NB4 (cell line): ENCODE measurements at regions not wholly inside any gene's neighbourhood (a gene's known extent, or its start where the extent isn't known, plus 50 kb on each side); places are given as distances from the start of the nearest gene placed in this dataset.

Experiments
- DNase-seq: peaks from one replicate; pipeline ENCODE4 v3.0.0; 2010; ENCODE audit warnings: low read depth
- H3K4me3 ChIP-seq: one replicate; pipeline ENCODE4 v1.5.1; 2011; ENCODE audit warnings: mild to moderate bottlenecking, low read depth, low read length, moderate library complexity
- MYC ChIP-seq: IDR thresholded peaks from 2 replicates; pipeline ENCODE4 v1.6.1; 2011; ENCODE audit warnings: low read depth, low read length
- POLR2A ChIP-seq: IDR thresholded peaks from 2 replicates; pipeline ENCODE4 v1.6.1; 2011; ENCODE audit warnings: mild to moderate bottlenecking; ENCODE audit not compliant: insufficient read length; ENCODE audit errors: extremely low read depth
- TF ChIP-seq, protein P1 (sequence below): IDR thresholded peaks from one replicate; pipeline ENCODE4 v1.5.1; 2012; ENCODE audit warnings: low read depth, low read length
- TF ChIP-seq, protein P2 (sequence below): IDR thresholded peaks from 2 replicates; pipeline ENCODE4 v1.6.1; 2011; ENCODE audit warnings: low read depth, low read length

DNA sequence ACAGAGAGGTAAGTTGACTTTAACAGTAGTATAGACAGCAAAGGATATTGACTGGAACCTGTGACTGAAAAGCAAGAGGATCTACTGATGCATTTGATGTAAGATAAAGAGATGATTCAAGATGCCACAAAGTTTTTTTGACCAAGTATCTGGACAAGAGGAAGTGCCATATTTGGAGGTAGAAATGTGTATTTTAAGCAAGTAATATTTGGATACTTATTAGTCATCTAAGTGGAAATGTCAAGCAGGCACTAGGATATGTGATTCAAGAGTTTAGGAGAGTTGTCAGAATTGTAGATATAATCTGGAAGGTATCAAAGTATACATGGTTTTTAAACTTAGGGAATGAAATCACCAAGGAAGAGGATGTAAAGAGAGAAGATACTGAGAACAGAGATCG is 686.1 kb upstream of the CHD1 start:
- TF ChIP-seq MYC (no peak), POLR2A (no peak)
- TF ChIP-seq, protein P1, sequence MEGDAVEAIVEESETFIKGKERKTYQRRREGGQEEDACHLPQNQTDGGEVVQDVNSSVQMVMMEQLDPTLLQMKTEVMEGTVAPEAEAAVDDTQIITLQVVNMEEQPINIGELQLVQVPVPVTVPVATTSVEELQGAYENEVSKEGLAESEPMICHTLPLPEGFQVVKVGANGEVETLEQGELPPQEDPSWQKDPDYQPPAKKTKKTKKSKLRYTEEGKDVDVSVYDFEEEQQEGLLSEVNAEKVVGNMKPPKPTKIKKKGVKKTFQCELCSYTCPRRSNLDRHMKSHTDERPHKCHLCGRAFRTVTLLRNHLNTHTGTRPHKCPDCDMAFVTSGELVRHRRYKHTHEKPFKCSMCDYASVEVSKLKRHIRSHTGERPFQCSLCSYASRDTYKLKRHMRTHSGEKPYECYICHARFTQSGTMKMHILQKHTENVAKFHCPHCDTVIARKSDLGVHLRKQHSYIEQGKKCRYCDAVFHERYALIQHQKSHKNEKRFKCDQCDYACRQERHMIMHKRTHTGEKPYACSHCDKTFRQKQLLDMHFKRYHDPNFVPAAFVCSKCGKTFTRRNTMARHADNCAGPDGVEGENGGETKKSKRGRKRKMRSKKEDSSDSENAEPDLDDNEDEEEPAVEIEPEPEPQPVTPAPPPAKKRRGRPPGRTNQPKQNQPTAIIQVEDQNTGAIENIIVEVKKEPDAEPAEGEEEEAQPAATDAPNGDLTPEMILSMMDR, result no peak
- TF ChIP-seq, protein P2, sequence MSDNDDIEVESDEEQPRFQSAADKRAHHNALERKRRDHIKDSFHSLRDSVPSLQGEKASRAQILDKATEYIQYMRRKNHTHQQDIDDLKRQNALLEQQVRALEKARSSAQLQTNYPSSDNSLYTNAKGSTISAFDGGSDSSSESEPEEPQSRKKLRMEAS, result no peak
- no peak for DNase-seq

DNA sequence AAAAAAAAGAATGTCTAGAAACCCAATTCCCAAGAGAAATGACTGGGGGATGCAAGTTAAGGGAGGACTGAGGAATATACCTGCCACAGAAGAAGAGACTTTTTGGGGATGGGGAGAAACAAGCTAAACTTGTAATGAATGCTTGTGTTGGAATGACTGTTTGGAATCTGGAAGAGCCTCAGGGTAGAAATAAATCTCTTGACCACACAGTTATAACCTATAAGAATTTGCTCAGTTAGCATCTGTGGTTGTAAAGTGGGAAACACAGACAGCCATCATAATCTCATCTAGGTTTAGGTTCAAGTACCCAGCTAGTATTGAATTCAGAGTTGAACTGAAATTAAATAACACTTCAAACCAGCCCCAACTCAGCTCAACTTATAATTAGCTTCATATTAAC is 678.3 kb upstream of the CHD1 start:
- no peak overlapping the region for H3K4me3 ChIP-seq
- no peak for TF ChIP-seq MYC
- TF ChIP-seq, protein P1, result no peak
- no peak for TF ChIP-seq POLR2A
- TF ChIP-seq, protein P2, result no peak
- no peak for DNase-seq

More for the DNA sequence above, 686.1 kb upstream of the CHD1 start:
- H3K4me3 ChIP-seq, result no peak overlapping the region

DNA sequence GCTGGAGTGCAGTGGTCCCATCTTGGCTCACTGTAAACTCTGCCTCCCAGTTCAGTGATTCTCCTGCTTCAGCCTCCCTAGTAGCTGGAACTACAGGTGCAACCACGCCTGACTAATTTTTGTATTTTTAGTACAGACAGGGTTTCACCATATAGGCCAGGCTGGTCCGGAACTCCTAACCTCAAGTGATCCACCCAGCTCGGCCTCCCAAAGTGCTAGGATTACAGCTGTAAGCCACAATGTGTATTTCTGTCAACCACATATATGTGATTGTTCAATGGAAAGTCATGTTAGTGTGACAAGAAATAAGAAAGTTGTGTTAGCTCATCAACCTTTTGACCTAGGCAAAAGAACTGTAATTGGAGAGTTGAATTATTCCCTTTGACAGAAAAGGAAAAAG is 677.1 kb upstream of the CHD1 start:
- TF ChIP-seq, protein P1, result no peak
- TF ChIP-seq, protein P2, result no peak
- TF ChIP-seq MYC (no peak), POLR2A (no peak)
- DNase-seq, result no peak
- no peak overlapping the region for H3K4me3 ChIP-seq

DNA sequence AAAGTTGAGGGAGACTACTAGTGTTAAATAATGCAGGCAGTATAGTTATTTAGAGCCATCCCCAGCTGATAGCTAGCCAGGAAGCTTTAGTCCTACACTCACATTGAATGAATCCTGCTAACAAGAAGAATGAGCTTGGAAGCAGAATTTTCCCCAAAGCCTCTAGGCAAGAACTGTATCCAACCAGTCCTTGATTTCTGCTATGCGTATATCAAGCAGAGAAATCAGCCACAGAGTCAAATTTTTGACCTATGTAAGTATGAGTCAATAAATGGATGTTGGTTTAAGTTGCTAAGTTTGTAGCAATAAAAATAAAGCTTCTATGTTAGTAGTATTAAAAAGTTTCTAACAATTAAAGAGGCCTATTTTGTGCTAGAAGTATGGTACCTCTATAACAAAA is 672.1 kb upstream of the CHD1 start:
- no peak for DNase-seq
- TF ChIP-seq MYC, result no peak
- TF ChIP-seq, protein P1, result no peak
- no peak for TF ChIP-seq POLR2A
- TF ChIP-seq, protein P2, result no peak
- H3K4me3 ChIP-seq, result no peak overlapping the region

DNA sequence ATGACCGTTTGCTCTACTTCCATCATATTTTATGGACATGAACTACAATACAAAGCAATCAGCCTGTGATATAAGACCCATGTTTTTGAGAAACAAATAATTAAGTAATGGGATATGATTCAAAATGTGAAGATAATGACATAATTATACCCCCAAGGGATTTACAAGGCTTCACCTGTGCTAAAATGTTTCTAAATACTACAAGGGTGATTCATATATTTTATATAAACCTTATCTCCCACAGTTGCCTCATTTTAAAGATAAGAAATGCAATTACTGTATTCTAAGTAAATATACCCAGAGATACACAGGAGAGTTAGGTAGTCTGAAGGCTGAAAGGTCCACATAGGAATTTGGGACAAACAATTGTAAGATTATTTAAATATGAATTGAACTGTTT is 662.0 kb upstream of the CHD1 start:
- no peak overlapping the region for H3K4me3 ChIP-seq
- TF ChIP-seq, protein P2, result no peak
- TF ChIP-seq POLR2A (no peak), MYC (no peak)
- TF ChIP-seq, protein P1, result no peak
- DNase-seq, result no peak

DNA sequence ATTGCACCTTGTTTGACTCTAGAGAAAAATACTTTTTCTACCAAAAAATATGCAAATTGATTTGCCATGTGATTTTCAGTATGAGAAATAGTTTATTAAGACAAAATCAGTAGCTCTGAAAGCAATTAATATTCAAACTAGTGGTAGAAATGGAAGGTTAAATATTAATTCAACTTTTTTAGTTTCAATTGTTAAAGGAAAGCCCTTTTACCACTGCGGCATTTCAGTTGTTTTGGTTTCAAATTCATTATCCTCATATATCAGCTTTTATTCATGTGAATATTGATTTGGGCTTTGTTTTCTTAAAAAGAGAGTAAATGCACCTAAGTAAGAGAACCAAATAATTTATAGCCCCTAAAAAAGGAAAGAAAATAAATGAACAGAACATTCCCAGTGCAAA is 660.6 kb upstream of the CHD1 start:
- H3K4me3 ChIP-seq, result no peak overlapping the region
- no peak for DNase-seq
- TF ChIP-seq MYC, result no peak
- TF ChIP-seq POLR2A, result no peak
- TF ChIP-seq, protein P2, result no peak
- TF ChIP-seq, protein P1, result no peak
